Stimulated activated CD8-positive, alpha-beta memory T cell treated with anti-CD3 and anti-CD28 coated beads, Interleukin-15, amount 100 ng/mL, for 48 hours (primary cell): ENCODE measurements at regions not wholly inside any gene's neighbourhood (a gene's known extent, or its start where the extent isn't known, plus 50 kb on each side); places are given as distances from the start of the nearest gene placed in this dataset.
"Not testable (repeated sequence)": the region's sequence is repeated elsewhere in the genome, so short reads cannot be mapped to it uniquely, and the experiment has no call there.

Source experiments
- DNase-seq, 2 donors: peaks; one replicate each; pipeline ENCODE4 v3.0.0-alpha.2; 2020; ENCODE audit warnings: low read depth in 2 of 2

DNA sequence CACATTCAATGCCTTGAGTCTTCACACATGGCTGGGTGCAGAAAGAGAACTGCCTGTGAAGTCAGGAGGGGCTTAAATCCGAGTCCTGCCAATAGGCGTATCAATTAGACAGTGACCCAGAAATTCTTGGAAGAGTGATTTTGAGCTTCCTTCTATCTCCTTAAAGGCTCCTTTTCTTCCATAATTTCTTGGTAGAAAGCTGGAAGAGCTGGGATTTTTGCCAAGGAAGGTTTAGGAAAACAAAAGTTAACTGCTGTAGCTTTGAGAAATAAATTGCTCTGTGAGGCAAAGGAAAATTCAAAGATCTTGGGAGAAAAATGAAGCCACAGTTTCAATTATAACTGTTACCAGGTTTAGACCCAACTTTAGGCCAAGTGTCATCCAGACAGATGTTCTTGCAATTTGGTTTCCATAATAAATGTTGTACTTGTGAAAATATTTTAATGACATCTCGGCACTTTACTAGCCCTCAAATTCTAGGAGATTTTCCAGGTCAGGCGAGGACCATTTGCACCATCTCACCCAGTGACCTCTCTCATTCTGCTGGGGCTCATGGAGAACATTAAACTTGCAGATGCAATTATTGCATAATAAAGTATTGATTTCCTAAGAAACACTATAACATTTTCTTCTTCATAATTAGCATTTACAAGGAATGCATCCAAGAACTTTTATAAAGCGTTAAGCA lies 329.7 kb upstream of the MEIS1 start:
- DNase-seq = no peak

DNA sequence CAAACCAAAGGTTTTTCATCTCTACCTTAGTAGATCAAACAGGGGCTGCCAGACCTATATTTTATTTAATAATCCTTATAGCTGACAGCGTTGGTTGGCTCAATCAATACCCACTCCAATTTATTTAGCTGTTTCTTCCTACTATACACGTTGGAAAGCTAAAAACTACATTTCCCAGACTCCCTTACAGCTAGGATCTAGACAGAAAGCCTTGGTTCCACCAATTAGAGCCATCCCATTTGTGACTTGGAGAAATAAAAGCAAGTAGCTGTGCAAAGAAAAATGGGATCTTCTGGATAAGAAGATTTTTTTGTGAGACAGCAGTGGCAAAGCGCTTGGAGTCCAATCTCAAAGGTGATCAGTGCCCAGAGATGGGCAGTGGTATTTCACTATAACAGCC lies 331.3 kb upstream of the MEIS1 start:
- no peak for DNase-seq

DNA sequence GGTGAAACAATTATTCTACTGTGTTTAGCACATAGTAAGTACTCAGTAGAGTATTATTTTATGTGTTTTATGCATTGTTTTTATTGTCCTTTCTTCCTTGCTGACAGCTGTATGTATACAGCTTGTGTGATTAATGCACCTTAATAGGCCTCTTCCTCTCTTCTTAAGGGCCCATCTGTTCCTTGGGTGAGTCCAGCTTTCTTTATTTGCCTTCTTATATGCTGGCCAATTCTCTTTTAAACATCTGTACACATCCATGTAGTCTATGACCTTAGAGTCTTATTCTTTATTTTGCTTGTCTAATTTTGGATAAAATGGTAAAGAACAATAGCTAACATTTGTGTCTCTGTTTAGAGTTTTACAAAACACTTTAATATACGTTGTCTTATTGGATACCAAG lies 333.7 kb upstream of the MEIS1 start:
- no peak for DNase-seq

DNA sequence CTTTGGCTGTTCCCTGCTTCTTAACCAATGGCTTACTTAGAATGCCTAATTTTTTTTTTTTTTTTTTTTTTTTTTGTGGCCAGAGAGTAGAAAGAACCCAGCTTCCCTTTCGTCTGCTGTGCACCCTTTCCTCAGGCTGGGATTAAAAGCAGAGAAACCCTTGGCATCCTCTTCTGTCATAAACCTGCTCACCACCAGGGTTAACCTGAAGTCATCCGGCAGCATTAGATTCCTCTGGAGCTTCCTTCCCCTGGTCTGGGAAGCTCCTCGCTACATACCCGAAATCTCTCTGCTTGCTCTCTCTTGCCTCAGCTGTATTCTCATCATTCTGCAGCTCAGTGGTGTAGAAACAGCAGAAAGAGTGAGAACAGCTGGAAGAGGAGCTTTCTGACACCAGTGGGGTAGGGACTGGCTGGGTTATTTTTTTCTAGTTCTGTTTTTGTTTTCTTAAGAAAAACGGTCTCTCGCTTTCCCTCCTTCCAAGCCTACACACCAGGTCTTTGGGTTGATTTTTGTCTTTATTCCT lies 339.0 kb upstream of the MEIS1 start:
- no peak for DNase-seq

DNA sequence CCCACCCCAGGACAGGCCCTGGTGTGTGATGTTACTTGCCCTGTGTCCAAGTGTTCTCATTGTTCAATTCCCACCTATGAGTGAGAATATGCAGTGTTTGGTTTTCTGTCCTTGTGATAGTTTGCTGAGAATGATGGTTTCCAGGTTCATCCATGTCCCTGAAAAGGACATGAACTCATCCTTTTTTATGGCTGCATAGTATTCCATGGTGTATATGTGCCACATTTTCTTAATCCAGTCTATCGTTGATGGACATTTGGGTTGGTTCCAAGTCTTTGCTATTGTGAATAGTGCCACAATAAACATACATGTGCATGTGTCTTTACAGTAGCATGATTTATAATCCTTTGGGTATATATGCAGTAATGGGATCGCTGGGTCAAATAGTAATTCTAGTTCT lies 340.2 kb upstream of the MEIS1 start:
- not testable (repeated sequence) for DNase-seq

DNA sequence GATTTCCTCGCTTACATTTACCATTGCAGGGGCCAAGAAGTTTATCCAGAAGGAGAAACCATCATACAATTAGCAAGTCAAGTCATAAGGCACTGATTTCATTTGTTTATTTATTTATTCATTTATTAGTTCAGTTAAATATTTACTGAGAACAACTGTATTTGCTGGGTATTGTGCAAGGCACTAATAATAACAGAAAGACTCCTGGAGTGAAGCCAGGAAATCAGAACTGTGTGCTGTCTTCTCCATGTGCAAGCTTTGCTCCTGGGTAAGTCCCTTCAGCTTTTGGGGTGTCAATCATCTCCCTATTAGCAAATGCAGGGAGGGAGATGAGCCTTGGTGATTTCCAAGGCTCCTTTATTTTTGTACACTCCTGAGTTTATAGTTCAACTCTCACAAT lies 341.6 kb upstream of the MEIS1 start:
- DNase-seq = no peak

DNA sequence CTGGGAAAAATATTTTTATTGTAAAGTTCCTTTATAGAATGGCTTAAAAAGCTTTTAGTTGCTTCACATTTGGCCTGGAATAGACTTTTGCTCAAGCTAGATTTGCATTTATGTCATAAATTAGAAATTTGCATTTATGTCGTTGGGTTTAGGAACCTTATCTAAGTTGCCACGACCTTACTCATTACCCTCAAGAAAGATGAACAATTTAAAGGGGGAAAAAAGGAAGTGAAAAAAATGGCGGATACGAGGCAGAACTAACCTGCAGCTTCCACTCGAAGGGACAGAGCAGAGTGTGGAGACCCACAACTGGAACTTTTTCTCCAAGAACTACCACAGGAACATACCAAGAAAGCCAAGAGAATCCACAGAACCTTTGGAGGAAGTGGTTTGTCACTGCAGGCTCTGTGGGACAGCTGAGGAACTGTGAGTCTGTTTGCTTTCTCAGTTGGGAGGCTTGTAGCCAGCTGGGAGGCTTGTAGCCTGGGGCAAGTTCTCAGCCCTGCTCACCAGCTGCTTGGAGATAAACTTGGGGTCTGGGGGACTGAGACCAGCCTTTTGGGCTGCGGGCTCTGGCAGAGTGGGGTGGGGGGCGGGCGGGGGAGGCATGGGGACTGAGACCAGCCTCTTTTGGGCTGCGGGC lies 349.9 kb upstream of the MEIS1 start:
- DNase-seq = no peak

DNA sequence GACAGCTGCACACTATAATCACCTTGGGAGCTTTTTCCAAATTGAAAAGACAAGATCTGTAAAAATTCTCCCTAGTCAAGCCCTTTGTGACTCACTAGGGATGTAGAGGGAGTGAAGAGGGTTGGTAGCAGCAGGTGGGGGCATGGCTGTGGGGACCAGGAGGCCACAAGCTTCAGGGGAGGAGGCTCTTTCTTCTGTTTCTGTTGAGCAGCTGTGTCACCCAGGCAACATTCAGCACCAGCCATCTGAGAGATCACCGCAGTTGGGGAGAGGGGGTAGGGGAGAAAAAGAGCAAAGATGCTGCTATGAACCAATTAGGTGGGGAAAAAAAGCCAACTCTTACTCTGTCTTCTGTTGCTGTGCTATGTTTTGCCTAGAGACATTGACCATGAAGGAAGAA lies 352.3 kb upstream of the MEIS1 start:
- DNase-seq = no peak

DNA sequence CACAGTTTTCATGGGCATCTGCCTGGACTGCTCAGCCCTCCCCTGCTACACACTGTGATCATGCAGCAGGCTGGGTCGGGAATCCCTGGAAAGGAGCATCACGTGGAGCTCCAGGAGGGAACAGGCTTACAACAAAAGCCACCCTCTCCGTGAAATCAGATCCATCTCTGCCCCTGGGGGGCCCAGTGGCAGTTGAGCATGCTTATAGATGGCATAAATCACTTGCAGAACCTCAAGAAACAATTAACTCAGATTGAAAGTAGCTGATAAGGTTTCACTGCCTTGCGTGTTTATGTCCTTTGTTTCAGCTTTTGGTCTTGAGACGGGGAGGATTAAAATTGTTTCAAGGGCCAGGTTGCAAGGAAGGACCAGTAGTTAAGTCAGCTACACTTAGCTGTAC lies 354.8 kb upstream of the MEIS1 start:
- no peak for DNase-seq

DNA sequence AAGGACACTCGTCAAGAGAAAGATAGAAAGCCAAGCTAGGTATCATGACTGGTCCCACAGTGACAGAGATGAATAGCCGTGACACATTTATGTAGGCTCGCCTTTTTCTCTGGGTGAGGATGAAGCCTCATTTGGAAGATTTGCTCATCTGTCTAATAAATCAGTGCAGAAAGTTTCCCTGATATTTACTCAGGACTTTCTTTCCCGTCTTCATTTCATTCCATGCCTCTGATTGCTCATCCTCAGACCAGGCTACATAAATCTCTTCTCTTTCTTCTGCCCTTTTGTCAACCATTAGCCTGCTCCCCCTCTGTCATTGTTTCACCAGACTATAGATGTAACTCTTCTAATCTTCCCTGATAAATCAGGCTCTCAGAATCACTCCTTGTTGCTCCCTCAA lies 361.8 kb upstream of the MEIS1 start:
- DNase-seq = no peak

DNA sequence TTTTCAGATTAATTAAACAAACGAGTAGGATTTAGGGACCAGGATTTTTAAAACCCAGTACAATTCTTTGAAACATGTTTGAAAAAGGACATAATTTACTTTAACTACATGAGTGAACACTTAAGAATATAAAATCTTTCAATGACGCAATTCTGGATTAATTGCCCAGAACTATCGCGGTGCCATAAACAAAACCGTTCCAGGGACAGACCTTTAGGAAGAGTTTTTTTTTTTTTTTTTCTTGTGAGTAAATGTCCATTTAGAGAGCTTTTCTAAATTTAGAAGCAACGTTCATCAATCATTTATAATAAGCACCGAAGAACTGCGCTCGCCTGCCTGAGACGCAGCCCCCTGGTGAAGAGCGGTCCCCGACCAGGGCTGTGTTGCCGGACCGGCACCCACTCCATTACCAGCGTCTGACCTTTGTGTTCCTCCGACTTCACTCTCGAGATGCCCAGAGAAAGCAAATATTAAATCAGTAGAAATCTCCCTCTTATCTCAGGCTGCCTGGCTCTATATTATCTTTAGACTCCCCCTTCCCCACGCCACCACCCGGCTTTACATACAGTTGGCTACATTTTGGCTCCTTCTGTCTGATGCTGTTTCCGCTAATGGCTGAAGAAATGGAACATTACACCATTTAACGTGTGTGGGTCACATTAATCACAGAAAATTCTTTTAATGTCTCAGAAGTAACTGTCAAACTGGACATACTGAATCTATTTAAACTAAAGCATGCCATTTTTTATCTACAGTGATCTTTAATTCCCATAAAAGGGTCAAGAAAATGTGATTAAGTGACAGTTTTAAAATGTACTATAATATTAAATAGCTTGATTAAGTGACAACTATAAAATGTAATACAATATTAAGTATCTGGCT lies 364.0 kb upstream of the MEIS1 start:
- no peak for DNase-seq

DNA sequence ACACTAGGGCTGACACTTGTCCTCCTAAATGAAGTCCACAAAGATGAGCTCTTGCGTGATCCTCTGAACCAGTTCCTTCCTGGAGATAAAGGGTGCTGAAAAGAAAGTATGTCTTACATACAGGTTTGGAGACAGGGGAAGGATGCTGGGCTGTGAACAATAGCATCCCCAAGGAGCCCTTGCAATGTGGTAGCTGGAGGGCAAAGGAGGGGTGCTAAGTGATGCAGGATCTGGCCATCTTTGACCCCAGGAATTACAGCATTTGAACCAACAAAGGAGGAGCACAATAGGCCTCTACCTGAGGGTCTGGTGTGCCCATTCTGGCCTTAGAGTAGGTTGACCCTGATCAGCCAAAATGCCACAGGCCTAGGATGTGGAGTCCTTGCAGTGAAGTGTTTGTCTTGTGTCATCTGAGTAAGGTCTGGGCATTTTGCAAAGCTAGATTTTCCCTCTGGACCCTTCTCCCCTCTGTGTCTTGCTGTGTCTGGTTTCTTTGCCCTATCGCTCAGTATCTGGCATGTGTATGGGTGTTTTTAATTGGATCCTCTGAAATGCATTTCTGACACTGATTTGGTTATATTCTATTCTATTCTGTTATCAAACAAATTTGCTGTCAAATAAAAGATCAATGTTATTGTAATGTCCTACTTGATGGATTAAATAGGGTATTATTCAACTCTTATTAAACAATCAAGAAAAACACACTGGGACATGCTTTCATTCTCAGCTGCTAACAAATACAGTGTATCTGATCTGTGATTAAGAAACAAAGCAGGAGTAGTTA lies 364.8 kb upstream of the MEIS1 start:
- DNase-seq = no peak

DNA sequence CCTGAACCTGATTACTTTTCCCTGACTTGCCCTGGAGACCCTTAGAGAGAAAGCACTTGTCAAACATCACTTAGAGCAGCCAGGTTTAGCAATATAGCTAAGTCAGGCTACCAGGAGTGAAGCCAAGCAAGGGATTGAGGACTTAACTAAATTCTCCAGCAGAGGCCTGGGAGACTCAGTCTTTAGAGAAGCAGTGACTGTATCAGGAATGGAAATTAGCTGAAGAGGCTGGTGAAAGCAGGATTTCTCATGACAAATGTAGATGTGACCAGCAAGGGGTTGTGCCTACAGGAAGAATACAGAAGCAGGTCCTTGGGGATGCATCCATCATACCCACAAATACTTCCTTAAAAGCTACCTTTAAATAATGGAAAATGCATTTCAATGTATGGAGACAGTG lies 368.9 kb upstream of the MEIS1 start:
- DNase-seq = no peak

DNA sequence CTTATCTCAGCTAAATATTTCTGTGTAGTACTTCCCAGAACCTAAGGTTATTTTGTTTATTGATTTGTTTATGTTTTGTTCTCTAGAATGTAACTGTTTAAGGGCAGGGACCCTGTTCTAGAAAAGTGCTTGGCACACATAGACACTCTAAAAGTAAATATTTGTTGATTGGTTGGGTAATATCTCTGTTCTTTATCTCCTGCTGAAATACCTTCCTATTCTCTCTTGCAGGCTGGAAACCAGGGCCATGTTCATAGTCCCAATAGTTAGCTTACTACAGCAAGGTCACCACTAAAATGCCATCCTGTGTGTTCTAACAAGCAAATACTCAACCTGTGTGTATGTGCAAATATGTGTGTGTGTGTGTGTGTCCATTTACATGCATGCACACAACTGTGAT lies 375.6 kb upstream of the MEIS1 start:
- no peak for DNase-seq

DNA sequence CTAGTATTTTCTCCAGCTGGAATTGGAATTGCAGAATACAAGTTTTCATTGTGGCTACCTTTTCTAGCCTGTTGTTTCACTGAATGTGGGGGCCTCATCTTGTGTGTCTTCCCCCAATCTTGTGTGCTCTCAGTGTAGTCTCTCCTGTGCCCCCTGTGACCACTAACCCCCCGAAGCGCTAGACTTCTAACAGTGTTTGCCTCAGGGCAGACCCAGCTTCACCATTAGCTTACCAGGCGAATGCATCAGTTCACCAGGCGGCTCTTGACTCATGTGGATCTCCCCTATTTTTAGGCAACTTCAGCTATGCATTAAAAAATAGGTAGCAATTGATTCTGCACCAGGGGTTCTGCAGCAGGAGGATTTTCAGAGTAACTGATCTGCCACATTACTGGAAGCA lies 376.2 kb upstream of the MEIS1 start:
- DNase-seq = no peak

DNA sequence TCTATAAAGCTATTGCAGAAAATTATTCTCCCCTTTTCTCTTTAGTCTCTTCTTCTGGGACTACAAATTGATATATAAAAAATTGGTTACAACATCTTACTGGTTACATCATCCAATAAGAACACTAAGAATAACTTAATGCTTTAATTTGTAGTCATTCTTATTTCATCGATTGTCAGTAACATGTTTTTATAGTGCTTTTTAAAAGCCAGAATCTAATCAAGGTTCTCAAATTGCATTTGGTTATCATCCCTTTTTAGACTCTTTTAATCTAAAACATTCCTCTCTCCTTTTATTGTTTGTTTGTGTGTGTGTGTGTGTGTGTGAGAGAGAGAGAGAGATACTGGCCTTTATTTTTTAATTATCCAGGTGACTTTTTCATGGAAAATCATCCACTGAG lies 377.1 kb upstream of the MEIS1 start:
- DNase-seq = no peak

DNA sequence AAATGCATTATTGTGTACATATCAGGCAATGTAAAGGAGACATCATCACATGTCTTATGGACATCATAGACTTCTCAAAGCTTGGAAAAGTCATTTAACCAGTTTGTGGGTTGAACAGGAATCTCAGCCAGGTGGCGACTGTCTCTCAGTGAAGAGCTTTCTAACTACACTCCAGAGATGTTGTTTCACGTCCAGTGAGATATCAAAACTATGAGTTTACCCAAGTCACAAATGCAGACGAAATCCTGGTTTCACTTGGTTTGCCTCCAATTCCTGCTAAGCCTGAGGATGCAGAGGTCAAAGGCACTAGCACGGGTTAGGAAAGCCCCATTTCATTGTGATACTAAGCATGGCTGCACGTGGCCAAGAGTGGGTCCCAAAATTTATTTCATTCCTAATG lies 384.5 kb upstream of the MEIS1 start:
- DNase-seq = no peak

DNA sequence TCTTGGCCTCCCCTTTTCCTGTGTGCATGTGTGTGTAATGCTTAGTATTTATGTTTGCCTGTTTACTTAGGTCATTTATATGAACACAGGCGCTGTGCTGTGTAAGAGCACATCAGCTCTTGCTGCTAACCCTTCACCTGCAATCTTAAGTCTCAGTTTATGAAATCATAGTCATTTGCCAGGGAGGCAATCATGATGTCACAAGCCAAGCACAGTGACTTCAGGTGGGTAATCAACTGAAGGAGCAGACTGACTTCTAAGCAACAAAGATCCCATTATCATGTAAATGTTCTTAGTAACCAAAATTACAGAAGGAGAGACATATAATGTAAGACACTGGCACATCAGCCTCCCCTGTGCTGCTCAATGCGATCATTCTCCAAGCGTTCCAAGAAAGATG lies 386.3 kb upstream of the MEIS1 start:
- DNase-seq = no peak

DNA sequence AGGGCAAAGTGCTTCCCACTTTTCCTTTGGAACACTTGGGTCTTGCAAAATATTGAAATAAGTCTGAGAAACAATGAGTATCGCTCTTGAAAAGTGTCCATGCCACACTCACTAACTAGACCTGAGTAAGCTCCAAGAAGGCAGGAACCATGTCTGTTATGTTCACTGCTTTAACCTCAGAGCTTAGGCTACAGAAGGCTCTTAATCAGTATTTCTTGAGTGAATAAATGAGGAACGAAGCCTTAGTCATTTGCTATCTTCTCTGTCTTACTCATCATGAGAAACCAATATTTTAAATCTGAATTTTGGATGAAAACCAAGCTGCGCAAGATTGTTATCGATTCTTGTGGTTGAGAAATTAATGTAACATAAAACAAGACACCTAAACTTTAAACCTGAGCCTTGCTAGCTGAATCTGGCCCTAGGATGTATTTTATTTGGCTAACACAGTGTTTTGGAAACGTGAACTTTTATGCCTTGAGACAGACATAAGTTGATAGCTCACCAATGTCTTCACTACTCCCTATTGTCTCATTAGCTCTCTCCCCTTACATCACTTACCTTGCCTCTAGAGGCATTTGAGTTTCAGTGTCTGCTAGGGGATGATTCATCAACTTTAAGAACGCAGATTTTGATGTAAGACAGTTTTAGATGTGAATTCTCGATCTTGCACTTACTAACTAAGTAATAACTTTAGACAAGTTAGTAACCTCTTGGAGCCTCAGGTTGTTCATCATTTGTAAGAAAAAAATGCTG lies 392.8 kb upstream of the MEIS1 start:
- DNase-seq = no peak

DNA sequence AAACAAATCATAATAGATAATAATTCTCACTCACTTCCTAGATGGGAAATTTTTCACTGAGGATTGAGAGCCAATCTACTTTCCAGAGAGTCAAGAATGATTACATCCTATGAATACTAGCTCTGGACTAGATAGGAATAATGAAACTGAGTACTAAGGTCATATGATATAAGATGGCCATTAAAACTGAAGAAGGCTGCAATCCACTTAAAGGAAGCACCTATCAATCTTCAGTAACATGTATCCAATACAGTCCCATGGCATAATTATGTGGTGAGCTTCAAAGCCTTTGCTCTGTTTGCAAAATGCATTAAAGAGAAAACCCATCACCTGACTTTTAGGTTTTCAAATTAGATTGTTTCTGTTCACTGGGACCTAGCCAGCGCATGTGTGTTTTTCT lies 398.0 kb upstream of the MEIS1 start:
- DNase-seq = no peak

DNA sequence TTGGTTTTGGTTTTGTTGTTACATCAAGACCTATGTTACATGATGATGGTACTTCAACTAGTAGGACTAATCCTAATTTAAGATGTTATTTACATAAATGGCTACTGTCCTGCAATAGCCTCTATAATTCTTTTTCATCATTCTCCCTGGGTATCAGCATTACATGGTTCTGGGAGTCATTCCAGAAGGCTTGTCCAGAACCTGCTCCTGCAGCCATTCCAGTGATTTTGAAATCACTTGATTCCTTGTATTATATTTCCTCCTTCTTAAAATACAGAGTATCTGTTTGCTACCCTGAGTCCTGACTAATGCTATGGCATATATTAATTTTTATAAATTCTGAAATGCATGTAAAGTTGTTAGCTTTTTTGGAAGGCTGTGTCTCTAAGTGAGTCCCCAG lies 400.5 kb upstream of the MEIS1 start:
- DNase-seq = no peak
